ENCODE measurements at regions not wholly inside any gene's neighbourhood (a gene's known extent, or its start where the extent isn't known, plus 50 kb on each side); places are given as distances from the start of the nearest gene placed in this dataset.

DNA sequence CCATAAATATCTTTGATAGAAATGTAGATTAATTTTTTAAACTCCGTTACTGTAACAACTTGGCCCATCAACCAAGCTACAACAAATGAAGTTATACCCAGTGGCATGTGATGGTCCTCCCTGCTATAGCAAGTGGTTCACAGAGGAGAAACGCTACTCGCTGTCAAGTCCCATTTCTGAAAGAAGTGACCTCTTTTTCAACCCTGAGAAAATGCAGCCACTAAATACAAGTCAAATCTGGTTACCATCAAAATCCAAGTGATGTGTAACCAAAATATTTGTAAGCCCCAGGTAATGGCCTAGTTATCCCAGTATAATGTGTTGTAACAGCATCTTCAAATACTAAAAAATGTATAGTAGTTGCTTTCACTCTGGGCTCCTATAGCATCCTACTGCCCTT lies 151.8 kb downstream of the MIS18A start (continued):
- TF ChIP-seq, protein P1, sequence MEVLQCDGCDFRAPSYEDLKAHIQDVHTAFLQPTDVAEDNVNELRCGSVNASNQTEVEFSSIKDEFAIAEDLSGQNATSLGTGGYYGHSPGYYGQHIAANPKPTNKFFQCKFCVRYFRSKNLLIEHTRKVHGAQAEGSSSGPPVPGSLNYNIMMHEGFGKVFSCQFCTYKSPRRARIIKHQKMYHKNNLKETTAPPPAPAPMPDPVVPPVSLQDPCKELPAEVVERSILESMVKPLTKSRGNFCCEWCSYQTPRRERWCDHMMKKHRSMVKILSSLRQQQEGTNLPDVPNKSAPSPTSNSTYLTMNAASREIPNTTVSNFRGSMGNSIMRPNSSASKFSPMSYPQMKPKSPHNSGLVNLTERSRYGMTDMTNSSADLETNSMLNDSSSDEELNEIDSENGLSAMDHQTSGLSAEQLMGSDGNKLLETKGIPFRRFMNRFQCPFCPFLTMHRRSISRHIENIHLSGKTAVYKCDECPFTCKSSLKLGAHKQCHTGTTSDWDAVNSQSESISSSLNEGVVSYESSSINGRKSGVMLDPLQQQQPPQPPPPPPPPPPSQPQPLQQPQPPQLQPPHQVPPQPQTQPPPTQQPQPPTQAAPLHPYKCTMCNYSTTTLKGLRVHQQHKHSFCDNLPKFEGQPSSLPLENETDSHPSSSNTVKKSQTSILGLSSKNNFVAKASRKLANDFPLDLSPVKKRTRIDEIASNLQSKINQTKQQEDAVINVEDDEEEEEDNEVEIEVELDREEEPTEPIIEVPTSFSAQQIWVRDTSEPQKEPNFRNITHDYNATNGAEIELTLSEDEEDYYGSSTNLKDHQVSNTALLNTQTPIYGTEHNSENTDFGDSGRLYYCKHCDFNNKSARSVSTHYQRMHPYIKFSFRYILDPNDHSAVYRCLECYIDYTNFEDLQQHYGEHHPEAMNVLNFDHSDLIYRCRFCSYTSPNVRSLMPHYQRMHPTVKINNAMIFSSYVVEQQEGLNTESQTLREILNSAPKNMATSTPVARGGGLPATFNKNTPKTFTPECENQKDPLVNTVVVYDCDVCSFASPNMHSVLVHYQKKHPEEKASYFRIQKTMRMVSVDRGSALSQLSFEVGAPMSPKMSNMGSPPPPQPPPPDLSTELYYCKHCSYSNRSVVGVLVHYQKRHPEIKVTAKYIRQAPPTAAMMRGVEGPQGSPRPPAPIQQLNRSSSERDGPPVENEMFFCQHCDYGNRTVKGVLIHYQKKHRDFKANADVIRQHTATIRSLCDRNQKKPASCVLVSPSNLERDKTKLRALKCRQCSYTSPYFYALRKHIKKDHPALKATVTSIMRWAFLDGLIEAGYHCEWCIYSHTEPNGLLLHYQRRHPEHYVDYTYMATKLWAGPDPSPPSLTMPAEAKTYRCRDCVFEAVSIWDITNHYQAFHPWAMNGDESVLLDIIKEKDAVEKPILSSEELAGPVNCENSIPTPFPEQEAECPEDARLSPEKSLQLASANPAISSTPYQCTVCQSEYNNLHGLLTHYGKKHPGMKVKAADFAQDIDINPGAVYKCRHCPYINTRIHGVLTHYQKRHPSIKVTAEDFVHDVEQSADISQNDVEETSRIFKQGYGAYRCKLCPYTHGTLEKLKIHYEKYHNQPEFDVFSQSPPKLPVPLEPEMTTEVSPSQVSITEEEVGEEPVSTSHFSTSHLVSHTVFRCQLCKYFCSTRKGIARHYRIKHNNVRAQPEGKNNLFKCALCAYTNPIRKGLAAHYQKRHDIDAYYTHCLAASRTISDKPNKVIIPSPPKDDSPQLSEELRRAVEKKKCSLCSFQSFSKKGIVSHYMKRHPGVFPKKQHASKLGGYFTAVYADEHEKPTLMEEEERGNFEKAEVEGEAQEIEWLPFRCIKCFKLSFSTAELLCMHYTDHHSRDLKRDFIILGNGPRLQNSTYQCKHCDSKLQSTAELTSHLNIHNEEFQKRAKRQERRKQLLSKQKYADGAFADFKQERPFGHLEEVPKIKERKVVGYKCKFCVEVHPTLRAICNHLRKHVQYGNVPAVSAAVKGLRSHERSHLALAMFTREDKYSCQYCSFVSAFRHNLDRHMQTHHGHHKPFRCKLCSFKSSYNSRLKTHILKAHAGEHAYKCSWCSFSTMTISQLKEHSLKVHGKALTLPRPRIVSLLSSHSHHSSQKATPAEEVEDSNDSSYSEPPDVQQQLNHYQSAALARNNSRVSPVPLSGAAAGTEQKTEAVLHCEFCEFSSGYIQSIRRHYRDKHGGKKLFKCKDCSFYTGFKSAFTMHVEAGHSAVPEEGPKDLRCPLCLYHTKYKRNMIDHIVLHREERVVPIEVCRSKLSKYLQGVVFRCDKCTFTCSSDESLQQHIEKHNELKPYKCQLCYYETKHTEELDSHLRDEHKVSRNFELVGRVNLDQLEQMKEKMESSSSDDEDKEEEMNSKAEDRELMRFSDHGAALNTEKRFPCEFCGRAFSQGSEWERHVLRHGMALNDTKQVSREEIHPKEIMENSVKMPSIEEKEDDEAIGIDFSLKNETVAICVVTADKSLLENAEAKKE (CRISPR knock-in tag; IDR thresholded peaks at IDR 0.05) = no peak
- TF ChIP-seq EZH2phosphoT487 (IDR thresholded peaks at IDR 0.05; ENCODE audit: unreplicated experiment) = no peak
- no peak for TF ChIP-seq EZH2 (IDR thresholded peaks at IDR 0.05; ENCODE audit: low read depth, unreplicated experiment)
- TF ChIP-seq CREB1 (CRISPR knock-in tag; IDR thresholded peaks at IDR 0.05; ENCODE audit: low read depth) = no peak
- no peak for TF ChIP-seq NANOG (IDR thresholded peaks at IDR 0.05; ENCODE audit: borderline replicate concordance)
- TF ChIP-seq, protein P2, sequence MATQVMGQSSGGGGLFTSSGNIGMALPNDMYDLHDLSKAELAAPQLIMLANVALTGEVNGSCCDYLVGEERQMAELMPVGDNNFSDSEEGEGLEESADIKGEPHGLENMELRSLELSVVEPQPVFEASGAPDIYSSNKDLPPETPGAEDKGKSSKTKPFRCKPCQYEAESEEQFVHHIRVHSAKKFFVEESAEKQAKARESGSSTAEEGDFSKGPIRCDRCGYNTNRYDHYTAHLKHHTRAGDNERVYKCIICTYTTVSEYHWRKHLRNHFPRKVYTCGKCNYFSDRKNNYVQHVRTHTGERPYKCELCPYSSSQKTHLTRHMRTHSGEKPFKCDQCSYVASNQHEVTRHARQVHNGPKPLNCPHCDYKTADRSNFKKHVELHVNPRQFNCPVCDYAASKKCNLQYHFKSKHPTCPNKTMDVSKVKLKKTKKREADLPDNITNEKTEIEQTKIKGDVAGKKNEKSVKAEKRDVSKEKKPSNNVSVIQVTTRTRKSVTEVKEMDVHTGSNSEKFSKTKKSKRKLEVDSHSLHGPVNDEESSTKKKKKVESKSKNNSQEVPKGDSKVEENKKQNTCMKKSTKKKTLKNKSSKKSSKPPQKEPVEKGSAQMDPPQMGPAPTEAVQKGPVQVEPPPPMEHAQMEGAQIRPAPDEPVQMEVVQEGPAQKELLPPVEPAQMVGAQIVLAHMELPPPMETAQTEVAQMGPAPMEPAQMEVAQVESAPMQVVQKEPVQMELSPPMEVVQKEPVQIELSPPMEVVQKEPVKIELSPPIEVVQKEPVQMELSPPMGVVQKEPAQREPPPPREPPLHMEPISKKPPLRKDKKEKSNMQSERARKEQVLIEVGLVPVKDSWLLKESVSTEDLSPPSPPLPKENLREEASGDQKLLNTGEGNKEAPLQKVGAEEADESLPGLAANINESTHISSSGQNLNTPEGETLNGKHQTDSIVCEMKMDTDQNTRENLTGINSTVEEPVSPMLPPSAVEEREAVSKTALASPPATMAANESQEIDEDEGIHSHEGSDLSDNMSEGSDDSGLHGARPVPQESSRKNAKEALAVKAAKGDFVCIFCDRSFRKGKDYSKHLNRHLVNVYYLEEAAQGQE (IDR thresholded peaks at IDR 0.05; ENCODE audit: unreplicated experiment) = no peak
- TF ChIP-seq ZNF114 (CRISPR knock-in tag; IDR thresholded peaks at IDR 0.05) = no peak
